ENCODE measurements at regions not wholly inside any gene's neighbourhood (a gene's known extent, or its start where the extent isn't known, plus 50 kb on each side); places are given as distances from the start of the nearest gene placed in this dataset.

DNA sequence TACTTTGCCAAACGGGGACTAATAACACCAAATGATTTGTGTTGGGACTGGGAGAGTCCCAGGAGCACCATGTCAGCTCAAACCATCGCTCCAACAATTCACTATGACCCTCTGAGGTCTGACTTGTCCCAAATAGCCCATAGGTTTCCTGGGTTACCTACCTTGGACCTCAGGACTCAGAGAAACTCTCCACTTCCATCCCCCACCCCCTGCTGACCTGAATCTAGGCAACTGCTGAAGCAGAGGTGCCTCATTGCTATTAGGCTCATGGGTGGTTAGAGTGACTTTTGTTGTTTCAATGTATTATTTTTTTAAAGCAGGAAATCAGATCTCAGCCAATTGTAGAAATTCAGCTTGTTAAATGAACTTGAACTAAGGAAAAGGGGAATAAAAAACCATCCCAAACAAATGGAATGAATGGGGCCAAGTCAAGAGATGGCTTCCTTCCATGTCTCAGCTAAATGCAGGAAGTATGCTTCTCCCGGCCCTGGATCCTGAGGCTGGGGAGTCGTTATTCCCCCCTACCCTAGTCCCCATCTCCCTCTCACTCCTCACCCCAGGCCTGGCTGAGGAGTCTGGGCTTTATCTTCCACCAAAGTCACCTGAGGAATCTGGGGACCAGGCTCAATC lies 80.9 kb upstream of the SLC24A4 start:
- TF ChIP-seq TCF4 (CRISPR knock-in tag; IDR thresholded peaks at IDR 0.05; ENCODE audit: borderline replicate concordance) = no peak
- TF ChIP-seq, protein P1, sequence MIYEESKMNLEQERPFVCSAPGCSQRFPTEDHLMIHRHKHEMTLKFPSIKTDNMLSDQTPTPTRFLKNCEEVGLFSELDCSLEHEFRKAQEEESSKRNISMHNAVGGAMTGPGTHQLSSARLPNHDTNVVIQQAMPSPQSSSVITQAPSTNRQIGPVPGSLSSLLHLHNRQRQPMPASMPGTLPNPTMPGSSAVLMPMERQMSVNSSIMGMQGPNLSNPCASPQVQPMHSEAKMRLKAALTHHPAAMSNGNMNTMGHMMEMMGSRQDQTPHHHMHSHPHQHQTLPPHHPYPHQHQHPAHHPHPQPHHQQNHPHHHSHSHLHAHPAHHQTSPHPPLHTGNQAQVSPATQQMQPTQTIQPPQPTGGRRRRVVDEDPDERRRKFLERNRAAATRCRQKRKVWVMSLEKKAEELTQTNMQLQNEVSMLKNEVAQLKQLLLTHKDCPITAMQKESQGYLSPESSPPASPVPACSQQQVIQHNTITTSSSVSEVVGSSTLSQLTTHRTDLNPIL (CRISPR knock-in tag; IDR thresholded peaks at IDR 0.05; ENCODE audit: low read depth) = no peak
